Osteoblast (primary cell): ENCODE measurements at regions not wholly inside any gene's neighbourhood (a gene's known extent, or its start where the extent isn't known, plus 50 kb on each side); places are given as distances from the start of the nearest gene placed in this dataset.

ENCODE experiments used
- DNase-seq: peaks from one replicate; pipeline ENCODE4 v3.0.0; 2011; ENCODE audit warnings: low spot score, mixed read lengths; ENCODE audit not compliant: insufficient read length; ENCODE audit errors: missing footprints
- H2AFZ ChIP-seq: 2 replicates; pipeline ENCODE4 v1.6.0; 2011; ENCODE audit warnings: mild to moderate bottlenecking, low read length
- H3K27ac ChIP-seq: 2 replicates; pipeline ENCODE4 v1.5.1; 2011; ENCODE audit warnings: mild to moderate bottlenecking, low read depth, low read length, moderate library complexity
- H3K27me3 ChIP-seq: 2 replicates; pipeline ENCODE4 v1.6.0; 2012; ENCODE audit warnings: mild to moderate bottlenecking, control low read depth, inconsistent platforms, low read length, moderate library complexity; ENCODE audit not compliant: insufficient read depth
- H3K36me3 ChIP-seq: 2 replicates; pipeline ENCODE4 v1.5.1; 2011; ENCODE audit warnings: mild to moderate bottlenecking, low read length, control low read depth, moderate library complexity; ENCODE audit not compliant: insufficient read depth
- H3K4me1 ChIP-seq: 2 replicates; pipeline ENCODE4 v1.5.1; 2011; ENCODE audit warnings: mild to moderate bottlenecking, low read length, control low read depth, moderate library complexity; ENCODE audit not compliant: insufficient read depth
- H3K4me2 ChIP-seq: 2 replicates; pipeline ENCODE4 v1.6.0; 2011; ENCODE audit warnings: mild to moderate bottlenecking, low read length; ENCODE audit not compliant: insufficient read depth
- H3K4me3 ChIP-seq: fragments of 200-600 bp; sonication (generic); 3 replicates; pipeline ENCODE4 v1.5.1; 2012; ENCODE audit warnings: mild to moderate bottlenecking, low read length, inconsistent platforms; ENCODE audit not compliant: insufficient read depth
- H3K79me2 ChIP-seq: 2 replicates; pipeline ENCODE4 v1.6.0; 2012; ENCODE audit warnings: mild to moderate bottlenecking, low read length, control low read depth, inconsistent platforms; ENCODE audit not compliant: insufficient read depth
- H3K9me3 ChIP-seq: 2 replicates; pipeline ENCODE4 v1.5.1; 2011; ENCODE audit warnings: low read depth, low read length, control low read depth
- H4K20me1 ChIP-seq: 2 replicates; pipeline ENCODE4 v1.6.0; 2012; ENCODE audit warnings: mild to moderate bottlenecking, low read length, control low read depth; ENCODE audit not compliant: insufficient read depth
- TF ChIP-seq, protein P1 (sequence below): IDR thresholded peaks from 2 replicates; pipeline ENCODE4 v1.5.1; 2011; ENCODE audit warnings: mild to moderate bottlenecking, low read depth, low read length, moderate library complexity; ENCODE audit errors: extremely low read depth

DNA sequence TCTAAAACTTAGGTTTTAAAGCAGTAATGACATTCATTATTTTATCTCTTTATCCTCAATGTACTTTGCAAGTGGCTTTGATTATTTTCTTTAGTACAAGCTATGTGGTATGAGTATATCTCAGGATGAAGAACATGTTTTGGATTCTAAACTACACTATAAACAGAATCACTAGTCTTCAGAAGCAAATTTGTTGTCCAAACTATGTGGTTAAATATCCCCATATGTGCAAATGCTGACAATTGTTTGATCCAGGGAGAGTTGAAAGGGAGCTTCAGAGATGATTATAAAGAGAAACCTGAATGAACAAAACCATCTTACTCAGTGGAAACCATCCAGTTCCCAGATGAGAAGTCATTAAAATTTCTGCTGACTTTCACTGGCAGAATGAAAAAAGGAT lies 179.3 kb downstream of the MDFIC start:
- H3K79me2 ChIP-seq = no peaks in the 10 kb centered on the region
- no peak overlapping the region for H3K4me3 ChIP-seq
- TF ChIP-seq, protein P1, sequence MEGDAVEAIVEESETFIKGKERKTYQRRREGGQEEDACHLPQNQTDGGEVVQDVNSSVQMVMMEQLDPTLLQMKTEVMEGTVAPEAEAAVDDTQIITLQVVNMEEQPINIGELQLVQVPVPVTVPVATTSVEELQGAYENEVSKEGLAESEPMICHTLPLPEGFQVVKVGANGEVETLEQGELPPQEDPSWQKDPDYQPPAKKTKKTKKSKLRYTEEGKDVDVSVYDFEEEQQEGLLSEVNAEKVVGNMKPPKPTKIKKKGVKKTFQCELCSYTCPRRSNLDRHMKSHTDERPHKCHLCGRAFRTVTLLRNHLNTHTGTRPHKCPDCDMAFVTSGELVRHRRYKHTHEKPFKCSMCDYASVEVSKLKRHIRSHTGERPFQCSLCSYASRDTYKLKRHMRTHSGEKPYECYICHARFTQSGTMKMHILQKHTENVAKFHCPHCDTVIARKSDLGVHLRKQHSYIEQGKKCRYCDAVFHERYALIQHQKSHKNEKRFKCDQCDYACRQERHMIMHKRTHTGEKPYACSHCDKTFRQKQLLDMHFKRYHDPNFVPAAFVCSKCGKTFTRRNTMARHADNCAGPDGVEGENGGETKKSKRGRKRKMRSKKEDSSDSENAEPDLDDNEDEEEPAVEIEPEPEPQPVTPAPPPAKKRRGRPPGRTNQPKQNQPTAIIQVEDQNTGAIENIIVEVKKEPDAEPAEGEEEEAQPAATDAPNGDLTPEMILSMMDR = no peak
- H3K4me1 ChIP-seq = peaks cover 16% of the 10 kb centered on the region
- H3K27ac ChIP-seq = no peak overlapping the region
- H3K4me2 ChIP-seq = no peak overlapping the region
- DNase-seq = no peak
- H3K9me3 ChIP-seq = no peaks in the 10 kb centered on the region
- H3K27me3 ChIP-seq = no peaks in the 10 kb centered on the region
- no peaks in the 10 kb centered on the region for H4K20me1 ChIP-seq
- no peaks in the 10 kb centered on the region for H3K36me3 ChIP-seq
- H2AFZ ChIP-seq = no peak overlapping the region

DNA sequence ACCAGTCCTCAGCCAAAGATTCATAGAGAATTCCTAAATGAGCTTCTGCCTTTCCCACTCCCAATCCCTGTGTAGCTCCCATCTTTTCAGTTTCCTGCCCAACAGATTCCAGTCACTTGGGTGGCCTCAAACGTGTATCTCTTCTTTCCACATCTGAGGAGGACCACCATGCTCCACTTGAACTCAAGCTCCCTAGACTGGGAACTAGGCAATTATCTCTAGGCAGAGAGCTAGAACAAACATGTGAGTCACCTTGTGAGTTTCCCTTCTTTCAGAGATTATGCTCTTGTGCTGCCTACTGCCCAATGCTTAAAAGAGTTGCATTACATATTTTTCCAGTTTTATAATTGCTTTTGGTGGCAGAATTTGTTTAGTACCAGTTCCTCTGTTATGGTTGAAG lies 178.0 kb downstream of the MDFIC start:
- H3K27me3 ChIP-seq = no peaks in the 10 kb centered on the region
- no peaks in the 10 kb centered on the region for H4K20me1 ChIP-seq
- H2AFZ ChIP-seq = no peak overlapping the region
- H3K27ac ChIP-seq = no peak overlapping the region
- TF ChIP-seq, protein P1 = no peak
- no peaks in the 10 kb centered on the region for H3K79me2 ChIP-seq
- no peak overlapping the region for H3K4me3 ChIP-seq
- no peak overlapping the region for H3K4me2 ChIP-seq
- no peaks in the 10 kb centered on the region for H3K36me3 ChIP-seq
- DNase-seq = no peak
- H3K9me3 ChIP-seq = no peaks in the 10 kb centered on the region
- peaks cover 16% of the 10 kb centered on the region for H3K4me1 ChIP-seq

DNA sequence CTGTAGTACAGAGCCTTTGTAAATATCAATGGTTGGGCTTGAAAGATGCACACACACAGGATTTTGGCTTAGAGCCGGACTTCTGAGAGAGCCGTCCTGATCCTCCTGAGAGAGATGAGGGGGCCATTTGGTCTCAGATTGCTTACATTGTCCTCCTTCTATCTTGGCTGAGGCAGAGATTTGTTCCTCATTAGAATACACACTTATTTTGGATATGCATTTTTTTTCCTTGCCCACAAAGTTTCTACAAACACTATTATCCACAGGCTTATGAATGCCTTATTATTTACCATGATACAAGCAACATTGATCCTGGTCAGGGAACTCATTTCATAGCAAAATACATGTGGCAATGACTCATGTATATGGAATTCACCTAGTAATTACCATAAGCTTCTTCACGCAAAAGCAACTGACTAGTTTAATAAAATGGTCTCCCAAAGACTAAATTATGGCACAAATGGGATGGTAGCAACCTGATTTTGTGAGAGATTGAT lies 175.3 kb downstream of the MDFIC start:
- Histone ChIP-seq H3K4me1 (peaks cover 24% of the 10 kb centered on the region), H4K20me1 (no peaks in the 10 kb centered on the region), H3K4me3 (no peak overlapping the region), H3K27ac (no peak overlapping the region), H3K27me3 (no peaks in the 10 kb centered on the region), H3K9me3 (no peaks in the 10 kb centered on the region), H2AFZ (peak overlapping the region; percentile 21), H3K79me2 (no peaks in the 10 kb centered on the region), H3K36me3 (no peaks in the 10 kb centered on the region), H3K4me2 (no peak overlapping the region)
- DNase-seq = no peak
- TF ChIP-seq, protein P1 = no peak

DNA sequence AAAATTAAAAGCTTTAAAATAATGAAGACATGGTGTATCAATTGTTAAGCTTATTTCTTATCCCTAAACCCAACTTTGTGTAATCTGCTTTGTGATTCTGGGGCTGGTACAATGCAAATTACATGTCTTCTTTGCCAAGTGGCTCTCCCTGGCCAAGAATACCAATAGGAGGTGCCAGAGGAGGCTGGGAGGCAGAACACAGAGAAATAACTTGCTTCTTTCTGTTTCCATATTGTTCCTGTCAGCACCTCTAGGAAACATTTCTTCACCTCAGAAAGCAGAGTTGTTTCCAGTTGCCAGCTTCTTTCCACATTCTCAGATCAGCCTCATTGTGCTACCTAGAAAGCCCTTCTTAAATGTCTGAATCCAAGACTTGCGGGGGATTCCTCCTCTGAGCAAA lies 174.4 kb downstream of the MDFIC start:
- H4K20me1 ChIP-seq = no peaks in the 10 kb centered on the region
- H3K79me2 ChIP-seq = no peaks in the 10 kb centered on the region
- TF ChIP-seq, protein P1 = no peak
- peaks cover 24% of the 10 kb centered on the region for H3K4me1 ChIP-seq
- no peaks in the 10 kb centered on the region for H3K9me3 ChIP-seq
- H3K4me2 ChIP-seq = no peak overlapping the region
- no peak for DNase-seq
- no peak overlapping the region for H2AFZ ChIP-seq
- no peaks in the 10 kb centered on the region for H3K27me3 ChIP-seq
- no peaks in the 10 kb centered on the region for H3K36me3 ChIP-seq
- H3K4me3 ChIP-seq = no peak overlapping the region
- H3K27ac ChIP-seq = no peak overlapping the region
